IMR-90 (cell line): ENCODE measurements at regions not wholly inside any gene's neighbourhood (a gene's known extent, or its start where the extent isn't known, plus 50 kb on each side); places are given as distances from the start of the nearest gene placed in this dataset.

Experiments
- ATAC-seq: fragments of 200-7000 bp; cut with Tn5 transposase; 2 replicates; pipeline ENCODE4 v1.9.1; 2020; ENCODE audit warnings: low read depth, mild to moderate bottlenecking, moderate library complexity
- BruUV-seq: library from RNA; stranded (reverse); fragments of 400-500 nt; replicated peaks from 2 replicates; lab custom pipeline; 2021; lab: Mats Ljungman, UMichigan
- CTCF ChIA-PET: fragments of 300-600 bp; formaldehyde crosslinking; extraction: SDS; loops from one replicate; lab custom pipeline; 2021; ENCODE audit warnings: antibody characterized with exemption; lab: Yijun Ruan, JAX
- POLR2A ChIA-PET: fragments of 300-600 bp; sonication (Branson Sonifier 250); formaldehyde crosslinking; loops from one replicate; lab custom pipeline; 2022; ENCODE audit warnings: antibody characterized with exemption; ENCODE audit not compliant: unreplicated experiment; lab: Charles Lee
- DNase-seq: peaks from one replicate; pipeline ENCODE4 v3.0.0; 2013
- H2AFZ ChIP-seq: replicated peaks from 2 replicates; pipeline ENCODE3; 2013; ENCODE audit warnings: low read length, mild to moderate bottlenecking; ENCODE audit not compliant: poor library complexity
- H2AK5ac ChIP-seq: 2 replicates; pipeline ENCODE4 v1.6.1; 2013; ENCODE audit warnings: low read depth, low read length, inconsistent platforms
- H2AK9ac ChIP-seq: replicated peaks from 2 replicates; pipeline ENCODE3; 2013; ENCODE audit warnings: mild to moderate bottlenecking, low read depth, low read length, moderate library complexity; ENCODE audit not compliant: poor library complexity
- H2BK120ac ChIP-seq: 2 replicates; pipeline ENCODE4 v1.6.1; 2013; ENCODE audit warnings: low read depth, low read length, inconsistent platforms
- H2BK15ac ChIP-seq: 3 replicates; pipeline ENCODE4 v1.6.1; 2013; ENCODE audit warnings: low read depth, low read length, inconsistent platforms
- H2BK20ac ChIP-seq: 2 replicates; pipeline ENCODE4 v1.6.1; 2013; ENCODE audit warnings: low read depth, mild to moderate bottlenecking, inconsistent platforms, low read length, moderate library complexity
- H2BK5ac ChIP-seq: 2 replicates; pipeline ENCODE4 v1.6.1; 2013; ENCODE audit warnings: mild to moderate bottlenecking, low read depth, low read length, inconsistent platforms; ENCODE audit not compliant: poor library complexity, severe bottlenecking
- H3K14ac ChIP-seq: replicated peaks from 2 replicates; pipeline ENCODE4 v1.6.1; 2013; ENCODE audit warnings: low read depth, low read length, inconsistent platforms
- H3K18ac ChIP-seq: 2 replicates; pipeline ENCODE4 v1.6.1; 2013; ENCODE audit warnings: low read depth, low read length, control low read depth
- H3K23ac ChIP-seq: 2 replicates; pipeline ENCODE4 v1.6.1; 2013; ENCODE audit warnings: low read depth, low read length, inconsistent platforms
- H3K27ac ChIP-seq: 2 replicates; pipeline ENCODE4 v1.5.1; 2013; ENCODE audit warnings: mild to moderate bottlenecking, control low read depth, low read length; ENCODE audit not compliant: insufficient read depth
- H3K27me3 ChIP-seq: 2 replicates; pipeline ENCODE4 v1.6.1; 2013; ENCODE audit warnings: low read length; ENCODE audit not compliant: control insufficient read depth, insufficient read depth
- H3K36me3 ChIP-seq: 2 replicates; pipeline ENCODE4 v1.6.1; 2013; ENCODE audit warnings: low read length, mixed read lengths; ENCODE audit not compliant: control insufficient read depth, insufficient read depth
- H3K4ac ChIP-seq: 2 replicates; pipeline ENCODE4 v1.6.1; 2013; ENCODE audit warnings: low read depth, low read length, inconsistent platforms
- H3K4me1 ChIP-seq: 2 replicates; pipeline ENCODE4 v1.6.1; 2013; ENCODE audit warnings: low read length, mixed read lengths; ENCODE audit not compliant: control insufficient read depth, insufficient read depth
- H3K4me2 ChIP-seq: 2 replicates; pipeline ENCODE4 v1.6.1; 2013; ENCODE audit warnings: low read depth, mild to moderate bottlenecking, control low read depth, low read length, moderate library complexity
- H3K4me3 ChIP-seq: 2 replicates; pipeline ENCODE4 v1.5.1; 2013; ENCODE audit warnings: low read depth, mild to moderate bottlenecking, control low read depth, low read length, moderate library complexity; ENCODE audit not compliant: insufficient read depth
- H3K56ac ChIP-seq: 2 replicates; pipeline ENCODE4 v1.6.1; 2013; ENCODE audit warnings: low read length, inconsistent platforms; ENCODE audit not compliant: insufficient read depth; ENCODE audit errors: extremely low read depth
- H3K79me1 ChIP-seq, 2 experiments: 2 replicates each; pipeline ENCODE4 v1.6.1; 2013; ENCODE audit warnings: low read length in 2 of 2, inconsistent platforms in 1 of 2, low read depth in 1 of 2
- H3K9ac ChIP-seq: 2 replicates; pipeline ENCODE4 v1.6.1; 2013; ENCODE audit warnings: low read depth, low read length, control low read depth
- H3K9me1 ChIP-seq: 2 replicates; pipeline ENCODE4 v1.6.1; 2013; ENCODE audit warnings: low read length, inconsistent platforms; ENCODE audit not compliant: insufficient read depth
- H3K9me3 ChIP-seq: 2 replicates; pipeline ENCODE4 v1.6.1; 2013; ENCODE audit warnings: low read length; ENCODE audit not compliant: control insufficient read depth, insufficient read depth
- H4K20me1 ChIP-seq: 2 replicates; pipeline ENCODE4 v1.6.1; 2013; ENCODE audit warnings: low read length, inconsistent platforms; ENCODE audit not compliant: insufficient read depth
- H4K5ac ChIP-seq: 2 replicates; pipeline ENCODE4 v1.6.1; 2013; ENCODE audit warnings: mild to moderate bottlenecking, low read depth, low read length, control low read depth
- H4K8ac ChIP-seq, 2 experiments: 2 replicates each; pipeline ENCODE4 v1.6.1; 2013; ENCODE audit warnings: low read depth in 2 of 2, low read length in 2 of 2, control low read depth in 1 of 2, inconsistent platforms in 1 of 2
- H4K91ac ChIP-seq: 2 replicates; pipeline ENCODE4 v1.6.1; 2013; ENCODE audit warnings: low read depth, low read length, inconsistent platforms; ENCODE audit not compliant: insufficient read depth
- FOS ChIP-seq: fragments of 150-350 bp; IDR thresholded peaks from 2 replicates; pipeline ENCODE4 v1.6.1; 2016; ENCODE audit warnings: low read depth, low read length
- POLR2A ChIP-seq: IDR thresholded peaks from 2 replicates; pipeline ENCODE4 v1.6.1; 2012; ENCODE audit warnings: mild to moderate bottlenecking, low read depth, low read length
- WGBS, 2 experiments: methylation state at CpG; one replicate each; pipeline versions ENCODE4 v1.1.5 to v1.1.7; 2013; ENCODE audit warnings: missing lambda C conversion rate in 2 of 2; ENCODE audit not compliant: insufficient read length in 1 of 2; ENCODE audit errors: extremely low coverage in 2 of 2; 5-methylcytosine and 5-hydroxymethylcytosine counted together
- dilution Hi-C: fragments of 300-500 bp; cut with HindIII; formaldehyde crosslinking; loops from one replicate; pipeline ENCODE4 v1.14.3; 2018; ENCODE audit warnings: low sequenced_read_pairs; ENCODE audit not compliant: unreplicated experiment
- in situ Hi-C: fragments of 300-500 bp; cut with MboI; formaldehyde crosslinking; loops from 3 replicates; pipeline ENCODE4 v1.14.3; 2019; ENCODE audit warnings: low sequenced_read_pairs, inconsistent platforms, mixed read lengths
- intact Hi-C: fragments of 100-400 bp; cut with micrococcal nuclease; formaldehyde crosslinking; loops from 2 replicates; pipeline ENCODE4 v1.10.0; 2022
- TF ChIP-seq, protein P1 (sequence below): fragments of 150-350 bp; IDR thresholded peaks from 2 replicates; pipeline ENCODE4 v1.6.1; 2016; ENCODE audit warnings: low read depth, mild to moderate bottlenecking, low read length, moderate library complexity, borderline replicate concordance
- TF ChIP-seq, protein P2 (sequence below): conservative IDR thresholded peaks from 2 replicates; pipeline ENCODE4 v1.5.1; 2012; ENCODE audit warnings: mild to moderate bottlenecking, low read depth, low read length, improper control_type of control experiment

DNA sequence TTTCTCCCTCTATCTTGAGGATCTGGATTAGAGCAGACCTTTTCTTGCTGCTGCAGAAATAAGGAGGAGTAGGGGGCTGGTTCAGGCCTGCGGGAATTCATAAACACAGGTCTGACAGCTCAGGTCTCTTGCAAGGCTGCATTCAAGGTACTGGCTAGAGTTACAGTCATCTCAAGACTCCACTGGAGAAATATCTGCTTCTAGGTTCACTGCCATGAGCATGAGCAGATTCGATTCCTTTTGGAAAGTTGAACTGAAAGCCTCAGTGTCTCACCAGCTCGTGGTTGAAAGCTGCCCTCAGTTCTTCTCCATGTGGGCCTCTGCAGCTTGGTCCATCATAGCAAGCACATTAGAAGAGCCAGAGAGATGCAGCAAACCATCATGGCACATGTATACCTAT, 124.4 kb upstream of the SETBP1 start:
- H4K91ac ChIP-seq = no peak overlapping the region
- in situ Hi-C loops (no loop called here), dilution Hi-C loops (no loop called here), intact Hi-C loops (no loop called here)
- H3K9me3 ChIP-seq = no peaks in the 10 kb centered on the region
- ATAC-seq = no peak
- H3K56ac ChIP-seq = no peak overlapping the region
- no peak overlapping the region for H3K27ac ChIP-seq
- H3K4me3 ChIP-seq = no peak overlapping the region
- no peak for TF ChIP-seq POLR2A
- TF ChIP-seq, protein P1, sequence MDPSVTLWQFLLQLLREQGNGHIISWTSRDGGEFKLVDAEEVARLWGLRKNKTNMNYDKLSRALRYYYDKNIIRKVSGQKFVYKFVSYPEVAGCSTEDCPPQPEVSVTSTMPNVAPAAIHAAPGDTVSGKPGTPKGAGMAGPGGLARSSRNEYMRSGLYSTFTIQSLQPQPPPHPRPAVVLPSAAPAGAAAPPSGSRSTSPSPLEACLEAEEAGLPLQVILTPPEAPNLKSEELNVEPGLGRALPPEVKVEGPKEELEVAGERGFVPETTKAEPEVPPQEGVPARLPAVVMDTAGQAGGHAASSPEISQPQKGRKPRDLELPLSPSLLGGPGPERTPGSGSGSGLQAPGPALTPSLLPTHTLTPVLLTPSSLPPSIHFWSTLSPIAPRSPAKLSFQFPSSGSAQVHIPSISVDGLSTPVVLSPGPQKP = no peak
- TF ChIP-seq, protein P2, sequence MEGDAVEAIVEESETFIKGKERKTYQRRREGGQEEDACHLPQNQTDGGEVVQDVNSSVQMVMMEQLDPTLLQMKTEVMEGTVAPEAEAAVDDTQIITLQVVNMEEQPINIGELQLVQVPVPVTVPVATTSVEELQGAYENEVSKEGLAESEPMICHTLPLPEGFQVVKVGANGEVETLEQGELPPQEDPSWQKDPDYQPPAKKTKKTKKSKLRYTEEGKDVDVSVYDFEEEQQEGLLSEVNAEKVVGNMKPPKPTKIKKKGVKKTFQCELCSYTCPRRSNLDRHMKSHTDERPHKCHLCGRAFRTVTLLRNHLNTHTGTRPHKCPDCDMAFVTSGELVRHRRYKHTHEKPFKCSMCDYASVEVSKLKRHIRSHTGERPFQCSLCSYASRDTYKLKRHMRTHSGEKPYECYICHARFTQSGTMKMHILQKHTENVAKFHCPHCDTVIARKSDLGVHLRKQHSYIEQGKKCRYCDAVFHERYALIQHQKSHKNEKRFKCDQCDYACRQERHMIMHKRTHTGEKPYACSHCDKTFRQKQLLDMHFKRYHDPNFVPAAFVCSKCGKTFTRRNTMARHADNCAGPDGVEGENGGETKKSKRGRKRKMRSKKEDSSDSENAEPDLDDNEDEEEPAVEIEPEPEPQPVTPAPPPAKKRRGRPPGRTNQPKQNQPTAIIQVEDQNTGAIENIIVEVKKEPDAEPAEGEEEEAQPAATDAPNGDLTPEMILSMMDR = no peak
- TF ChIP-seq FOS = no peak
- no peaks in the 10 kb centered on the region for H3K36me3 ChIP-seq
- H3K4me2 ChIP-seq = no peak overlapping the region
- no peaks in the 10 kb centered on the region for H3K9me1 ChIP-seq
- no peak overlapping the region for H2AK9ac ChIP-seq
- H3K27me3 ChIP-seq = peaks cover 2% of the 10 kb centered on the region; the same call in 1 of the 2 replicates
- H2BK5ac ChIP-seq = no peak overlapping the region
- no peak overlapping the region for H4K5ac ChIP-seq
- H3K79me1 ChIP-seq = no peaks in the 10 kb centered on the region
- H4K8ac ChIP-seq = no peak overlapping the region
- no peak overlapping the region for H3K4ac ChIP-seq
- H2AK5ac ChIP-seq = no peak overlapping the region
- no CpG with 5 or more reads among the region's 3 CpGs for WGBS, 2 experiments
- no peak overlapping the region for H3K9ac ChIP-seq
- no peak overlapping the region for H2AFZ ChIP-seq
- no peak for DNase-seq
- no peaks in the 10 kb centered on the region for H3K4me1 ChIP-seq
- ChIA-PET CTCF (no interaction called here), POLR2A (no interaction called here)
- no peak overlapping the region for H2BK120ac ChIP-seq
- no peak overlapping the region for H2BK20ac ChIP-seq
- H3K23ac ChIP-seq = no peak overlapping the region
- H3K14ac ChIP-seq = no peak overlapping the region
- H4K20me1 ChIP-seq = no peaks in the 10 kb centered on the region
- no peak overlapping the region for H2BK15ac ChIP-seq
- BruUV-seq = no TSS peak
- no peak overlapping the region for H3K18ac ChIP-seq
